Stimulated activated CD4-positive, alpha-beta T cell treated with anti-CD3 and anti-CD28 coated beads, Interleukin-15, amount 100 ng/mL, for 1 hour (primary cell): ENCODE measurements at regions not wholly inside any gene's neighbourhood (a gene's known extent, or its start where the extent isn't known, plus 50 kb on each side); places are given as distances from the start of the nearest gene placed in this dataset.

Experiments
- DNase-seq, 2 donors: peaks; one replicate each; pipeline ENCODE4 v3.0.0-alpha.2; 2020; ENCODE audit warnings: low read depth in 1 of 2, low spot score in 1 of 2

- no peak for DNase-seq
Measured at GRCh38 chr18:11237484-11237883, 88.1 kb upstream of the PIEZO2 start.

- DNase-seq, result no peak
Measured at GRCh38 chr18:11237066-11237465, 87.7 kb upstream of the PIEZO2 start.

- DNase-seq, result no peak
Measured at GRCh38 chr18:11224153-11224552, 74.8 kb upstream of the PIEZO2 start.

- DNase-seq, result no peak
Measured at GRCh38 chr18:11219571-11219970, 70.2 kb upstream of the PIEZO2 start.

GRCh38 chr18:11215216-11215615, 65.8 kb upstream of the PIEZO2 start:
- no peak for DNase-seq

GRCh38 chr18:11204020-11204419, 54.7 kb upstream of the PIEZO2 start:
- no peak for DNase-seq

- DNase-seq, result no peak
Measured at GRCh38 chr18:11199477-11199876, 50.1 kb upstream of the PIEZO2 start.
